ENCODE measurements at regions not wholly inside any gene's neighbourhood (a gene's known extent, or its start where the extent isn't known, plus 50 kb on each side); places are given as distances from the start of the nearest gene placed in this dataset.

GRCh38 chr14:71203306-71203705 is 296.0 kb downstream of the PCNX1 start:
- FAIRE-seq, result no peak

- FAIRE-seq, result no peak
Observed at GRCh38 chr14:71204231-71204630, 297.0 kb downstream of the PCNX1 start.

- no peak for FAIRE-seq
Observed at GRCh38 chr14:71204768-71205167, 297.5 kb downstream of the PCNX1 start.

GRCh38 chr14:71206123-71206522 is 298.9 kb downstream of the PCNX1 start:
- no peak for FAIRE-seq

- no peak for FAIRE-seq
Observed at GRCh38 chr14:71206766-71207371, 299.6 kb downstream of the PCNX1 start.

GRCh38 chr14:71208702-71209357 is 301.6 kb downstream of the PCNX1 start:
- no peak for FAIRE-seq

- no peak for FAIRE-seq
Observed at GRCh38 chr14:71209888-71210287, 302.6 kb downstream of the PCNX1 start.

GRCh38 chr14:71212093-71212492 is 304.8 kb downstream of the PCNX1 start:
- no peak for FAIRE-seq

GRCh38 chr14:71212683-71213107 is 305.4 kb downstream of the PCNX1 start:
- FAIRE-seq, result no peak

- no peak for FAIRE-seq
Observed at GRCh38 chr14:71214241-71214640, 307.0 kb downstream of the PCNX1 start.

GRCh38 chr14:71220462-71220861 is 313.2 kb downstream of the PCNX1 start:
- FAIRE-seq, result no peak

- FAIRE-seq, result no peak
Observed at GRCh38 chr14:71221119-71221518, 313.9 kb downstream of the PCNX1 start.

GRCh38 chr14:71225113-71225512 is 317.9 kb downstream of the PCNX1 start:
- no peak for FAIRE-seq

GRCh38 chr14:71228711-71229110 is 321.5 kb downstream of the PCNX1 start:
- no peak for FAIRE-seq

- no peak for FAIRE-seq
Observed at GRCh38 chr14:71229875-71230274, 322.6 kb downstream of the PCNX1 start.

GRCh38 chr14:71230897-71231296 is 323.6 kb downstream of the PCNX1 start:
- FAIRE-seq, result no peak

- no peak for FAIRE-seq
Observed at GRCh38 chr14:71231521-71232393, 324.5 kb downstream of the PCNX1 start.

- no peak for FAIRE-seq
Observed at GRCh38 chr14:71232506-71232905, 325.2 kb downstream of the PCNX1 start.

GRCh38 chr14:71235875-71236274 is 328.6 kb downstream of the PCNX1 start:
- FAIRE-seq, result no peak

GRCh38 chr14:71236487-71236886 is 329.2 kb downstream of the PCNX1 start:
- no peak for FAIRE-seq

GRCh38 chr14:71237556-71237955 is 330.3 kb downstream of the PCNX1 start:
- FAIRE-seq, result no peak

- FAIRE-seq, result no peak
Observed at GRCh38 chr14:71238835-71239234, 331.6 kb downstream of the PCNX1 start.

- no peak for FAIRE-seq
Observed at GRCh38 chr14:71240171-71240570, 332.9 kb downstream of the PCNX1 start.

Measured in A204.1 (cell line).